Transverse colon (tissue), 4 donors: ENCODE measurements at regions not wholly inside any gene's neighbourhood (a gene's known extent, or its start where the extent isn't known, plus 50 kb on each side); places are given as distances from the start of the nearest gene placed in this dataset.
"Not testable (repeated sequence)": the region's sequence is repeated elsewhere in the genome, so short reads cannot be mapped to it uniquely, and the experiment has no call there.

Experiments
- DNase-seq: peaks from one replicate; pipeline ENCODE4 v3.0.0-alpha.2; 2019
- H3K27ac ChIP-seq, 4 donors: fragments of 200-600 bp; sonication (generic); 2 replicates each; pipeline ENCODE4 v1.5.1; 2016 to 2018; ENCODE audit warnings: inconsistent platforms in 4 of 4
- H3K27me3 ChIP-seq: fragments of 200-600 bp; sonication (generic); 2 replicates; pipeline ENCODE4 v1.5.1; 2017; ENCODE audit warnings: inconsistent platforms
- H3K36me3 ChIP-seq, 4 donors: fragments of 200-600 bp; sonication (generic); 2 replicates each; pipeline ENCODE4 v1.5.1; 2017 to 2019; ENCODE audit warnings: inconsistent platforms in 4 of 4
- H3K4me1 ChIP-seq, 4 donors: fragments of 200-600 bp; sonication (generic); 2 replicates each; pipeline ENCODE4 v1.5.1; 2017 to 2020; ENCODE audit warnings: inconsistent platforms in 4 of 4
- H3K4me3 ChIP-seq, 4 donors: fragments of 200-600 bp; sonication (generic); 1 replicate in 1 of 4; 2 replicates in 3 of 4; pipeline versions ENCODE4 v1.5.1 to v1.6.1; 2017 to 2019; ENCODE audit warnings: inconsistent platforms in 4 of 4
- H3K9me3 ChIP-seq, 2 donors: fragments of 200-600 bp; sonication (generic); 2 replicates each; pipeline ENCODE4 v1.5.1; 2017 to 2019; ENCODE audit warnings: inconsistent platforms in 2 of 2
- EP300 ChIP-seq: sonication (generic); formaldehyde crosslinking; IDR thresholded peaks from one replicate; pipeline ENCODE4 v1.6.1; 2017; ENCODE audit warnings: antibody characterized with exemption, low read depth
- POLR2A ChIP-seq: fragments of 450-650 bp; IDR thresholded peaks from one replicate; pipeline ENCODE4 v1.6.1; 2016; ENCODE audit warnings: antibody characterized with exemption, mild to moderate bottlenecking, moderate library complexity
- POLR2AphosphoS5 ChIP-seq, 3 donors: sonication (generic); formaldehyde crosslinking; IDR thresholded peaks; one replicate each; pipeline ENCODE4 v1.6.1; 2016; ENCODE audit warnings: antibody characterized with exemption in 3 of 3
- WGBS, 2 donors: methylation state at CpG; one replicate each; pipeline ENCODE4 v1.1.5; 2018; ENCODE audit warnings: low coverage in 1 of 2; 5-methylcytosine and 5-hydroxymethylcytosine counted together
- in situ Hi-C, 4 donors: fragments of 200-750 bp; cut with MboI; loops; one replicate each; pipeline versions ENCODE4 v1.15.0 to v1.15.1; 2017; ENCODE audit warnings: low sequenced_read_pairs in 3 of 4, low pct_ligation_motif_present in 1 of 4, low pct_unique_long_range_greater_than_20kb in 1 of 4
- intact Hi-C: fragments of 100-400 bp; cut with DNase I; formaldehyde crosslinking; loops from one replicate; pipeline ENCODE4 v1.15.1; 2023; ENCODE audit warnings: low total_unique reads
- TF ChIP-seq, protein P1 (sequence below), 5 experiments: fragments of 200-600 bp in 3 of 5; fragments of 450-650 bp in 2 of 5; sonication (generic) in 3 of 5; IDR thresholded peaks; 1 replicate in 2 of 5; 2 replicates in 3 of 5; pipeline ENCODE4 v1.5.1; 2016 to 2017; ENCODE audit warnings: antibody characterized with exemption in 5 of 5, inconsistent platforms in 3 of 5, mild to moderate bottlenecking in 2 of 5, moderate library complexity in 1 of 5

DNA sequence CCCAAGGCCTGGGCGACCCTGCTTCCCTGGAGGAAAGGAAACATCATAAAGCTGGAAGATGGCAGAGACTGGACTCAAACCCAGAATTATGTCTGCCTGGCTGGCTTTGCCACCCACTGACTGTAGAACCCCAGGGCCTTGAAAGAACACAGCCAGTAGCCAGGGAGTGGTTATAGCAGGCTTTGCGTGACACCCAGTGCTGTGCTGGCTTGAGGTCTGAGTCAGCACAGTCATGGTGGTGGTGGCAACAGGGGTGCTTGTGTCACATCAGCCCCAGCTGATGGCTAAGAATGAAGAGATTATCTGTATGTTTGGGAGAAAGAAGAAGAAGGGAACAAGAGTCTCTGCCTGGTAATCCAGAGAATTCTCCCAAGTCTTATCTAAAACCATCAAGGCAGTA lies 178.8 kb upstream of the SPIN4 start:
- H3K36me3 ChIP-seq = no peaks in the 10 kb centered on the region
- no peak overlapping the region for H3K4me3 ChIP-seq
- H3K27ac ChIP-seq = no peak overlapping the region
- TF ChIP-seq POLR2AphosphoS5 (IDR thresholded peaks at IDR 0.05) (no peak), POLR2A (no peak), EP300 (no peak)
- TF ChIP-seq, protein P1, sequence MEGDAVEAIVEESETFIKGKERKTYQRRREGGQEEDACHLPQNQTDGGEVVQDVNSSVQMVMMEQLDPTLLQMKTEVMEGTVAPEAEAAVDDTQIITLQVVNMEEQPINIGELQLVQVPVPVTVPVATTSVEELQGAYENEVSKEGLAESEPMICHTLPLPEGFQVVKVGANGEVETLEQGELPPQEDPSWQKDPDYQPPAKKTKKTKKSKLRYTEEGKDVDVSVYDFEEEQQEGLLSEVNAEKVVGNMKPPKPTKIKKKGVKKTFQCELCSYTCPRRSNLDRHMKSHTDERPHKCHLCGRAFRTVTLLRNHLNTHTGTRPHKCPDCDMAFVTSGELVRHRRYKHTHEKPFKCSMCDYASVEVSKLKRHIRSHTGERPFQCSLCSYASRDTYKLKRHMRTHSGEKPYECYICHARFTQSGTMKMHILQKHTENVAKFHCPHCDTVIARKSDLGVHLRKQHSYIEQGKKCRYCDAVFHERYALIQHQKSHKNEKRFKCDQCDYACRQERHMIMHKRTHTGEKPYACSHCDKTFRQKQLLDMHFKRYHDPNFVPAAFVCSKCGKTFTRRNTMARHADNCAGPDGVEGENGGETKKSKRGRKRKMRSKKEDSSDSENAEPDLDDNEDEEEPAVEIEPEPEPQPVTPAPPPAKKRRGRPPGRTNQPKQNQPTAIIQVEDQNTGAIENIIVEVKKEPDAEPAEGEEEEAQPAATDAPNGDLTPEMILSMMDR (IDR thresholded peaks at IDR 0.05) = no peak
- intact Hi-C loops (no loop called here), in situ Hi-C loops (loop anchor here in 1 of 4 donors (25.0 kb wide), 1 partner anchor 93 kb away; no protein-coding TSS in a partner anchor)
- H3K27me3 ChIP-seq = no peaks in the 10 kb centered on the region
- H3K4me1 ChIP-seq = no peaks in the 10 kb centered on the region
- no peak for DNase-seq
- WGBS, 2 donors = 82% methylated on average over 2 of the region's 2 CpGs; no CpG with 5 or more reads in 1 of the 2 donors
- H3K9me3 ChIP-seq = no peaks in the 10 kb centered on the region

DNA sequence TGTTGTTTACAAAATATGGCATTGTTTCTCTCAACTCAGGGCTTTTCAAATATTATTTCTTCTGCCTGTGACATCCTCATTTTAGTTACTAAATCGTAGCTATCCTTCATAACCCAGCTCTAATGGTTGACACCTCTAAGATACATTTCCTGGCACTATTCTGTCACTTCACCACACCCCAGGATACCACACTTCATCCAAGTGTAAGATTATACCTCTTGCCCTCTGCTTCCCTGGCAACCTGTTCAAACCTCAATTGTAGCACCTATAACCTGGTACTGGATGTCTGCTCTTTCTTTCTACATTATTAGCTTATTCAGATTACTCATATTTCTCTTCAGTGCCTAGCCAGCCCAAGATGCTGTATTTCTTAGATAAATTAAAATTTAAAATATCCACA lies 175.7 kb upstream of the SPIN4 start:
- intact Hi-C loops = no loop called here
- H3K9me3 ChIP-seq = no peaks in the 10 kb centered on the region
- H3K4me3 ChIP-seq = no peak overlapping the region
- no peaks in the 10 kb centered on the region for H3K4me1 ChIP-seq
- no peak for TF ChIP-seq EP300
- TF ChIP-seq POLR2A = no peak
- TF ChIP-seq, protein P1 (IDR thresholded peaks at IDR 0.05) = no peak
- no peak for TF ChIP-seq POLR2AphosphoS5 (IDR thresholded peaks at IDR 0.05)
- no peak overlapping the region for H3K27ac ChIP-seq
- no peaks in the 10 kb centered on the region for H3K27me3 ChIP-seq
- DNase-seq = no peak
- WGBS, 2 donors = 67 to 100% methylated on average over 1 of the region's 1 CpG
- in situ Hi-C loops = loop anchor here in 1 of 4 donors (25.0 kb wide), 1 partner anchor 90 kb away; no protein-coding TSS in a partner anchor
- no peaks in the 10 kb centered on the region for H3K36me3 ChIP-seq

DNA sequence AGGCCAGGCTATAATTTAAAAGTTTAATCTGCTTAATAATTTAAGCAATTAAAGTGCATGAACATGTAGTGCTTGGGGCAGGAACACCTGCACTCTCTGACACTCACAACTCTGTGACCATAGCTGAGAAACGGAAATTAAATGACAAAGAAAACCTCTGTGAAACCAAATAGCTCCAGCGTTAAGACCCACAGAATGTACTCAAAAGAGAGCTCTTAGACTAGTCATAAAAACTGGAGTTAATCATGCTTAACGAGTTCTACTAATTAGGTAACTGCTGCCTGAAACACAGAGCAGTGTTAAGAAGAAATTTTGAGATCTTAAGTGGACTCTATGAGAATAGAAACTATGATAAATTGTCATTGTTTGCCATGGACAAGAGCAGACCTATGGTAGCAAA lies 174.4 kb upstream of the SPIN4 start:
- H3K27me3 ChIP-seq = no peaks in the 10 kb centered on the region
- TF ChIP-seq POLR2AphosphoS5 (IDR thresholded peaks at IDR 0.05) = no peak
- no peak for TF ChIP-seq EP300
- TF ChIP-seq POLR2A = no peak
- no peak for DNase-seq
- WGBS, 2 donors = 63 to 66% methylated on average over 3 of the region's 3 CpGs
- no peak overlapping the region for H3K27ac ChIP-seq
- no peaks in the 10 kb centered on the region for H3K36me3 ChIP-seq
- H3K9me3 ChIP-seq = no peaks in the 10 kb centered on the region
- intact Hi-C loops (no loop called here), in situ Hi-C loops (loop anchor here in 1 of 4 donors (25.0 kb wide), 1 partner anchor 88 kb away; no protein-coding TSS in a partner anchor)
- no peaks in the 10 kb centered on the region for H3K4me1 ChIP-seq
- no peak overlapping the region for H3K4me3 ChIP-seq

DNA sequence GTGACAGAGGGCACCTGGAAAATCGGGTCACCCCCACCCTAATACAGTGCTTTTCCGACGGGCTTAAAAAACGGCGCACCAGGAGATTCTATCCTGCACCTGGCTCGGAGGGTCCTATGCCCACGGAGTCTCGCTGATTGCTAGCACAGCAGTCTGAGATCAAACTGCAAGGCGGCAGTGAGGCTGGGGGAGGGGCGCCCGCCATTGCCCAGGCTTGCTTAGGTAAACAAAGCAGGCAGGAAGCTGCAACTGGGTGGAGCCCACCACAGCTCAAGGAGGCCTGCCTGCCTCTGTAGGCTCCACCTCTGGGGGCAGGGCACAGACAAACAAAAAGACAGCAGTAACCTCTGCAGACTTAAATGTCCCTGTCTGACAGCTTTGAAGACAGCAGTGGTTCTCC lies 168.2 kb upstream of the SPIN4 start:
- in situ Hi-C loops = not testable (repeated sequence)

DNA sequence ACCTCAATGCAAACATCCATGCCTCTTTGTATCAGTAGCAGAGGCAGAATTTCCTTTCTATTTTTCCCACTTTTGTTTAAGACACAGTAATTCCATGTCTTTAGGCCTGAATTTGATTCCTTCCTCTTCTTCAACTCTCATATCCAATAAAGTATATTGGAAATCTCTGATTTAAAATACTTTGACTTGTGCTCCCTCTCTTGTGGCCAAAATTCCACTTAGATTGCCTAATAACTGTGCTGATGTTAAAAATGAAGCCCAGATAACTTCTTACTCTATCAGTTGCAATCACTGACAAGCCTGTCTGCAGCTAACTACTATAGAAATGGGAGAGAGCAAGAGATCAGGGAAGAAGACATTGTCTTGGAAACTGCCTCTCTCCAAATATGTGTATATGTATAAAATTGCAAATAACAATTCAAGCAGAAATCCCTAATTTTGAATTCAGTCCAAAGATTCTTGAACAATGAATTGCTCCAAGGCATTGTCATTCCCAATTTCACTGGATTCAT lies 163.5 kb upstream of the SPIN4 start:
- intact Hi-C loops = no loop called here
- in situ Hi-C loops = no loop called here
- Histone ChIP-seq H3K4me3 (no peak overlapping the region), H3K4me1 (peaks cover 0 to 4% (median 0%) of the 10 kb centered on the region in 4 donors), H3K27ac (no peak overlapping the region), H3K9me3 (no peaks in the 10 kb centered on the region), H3K27me3 (no peaks in the 10 kb centered on the region), H3K36me3 (no peaks in the 10 kb centered on the region)
- no peak for TF ChIP-seq POLR2AphosphoS5 (IDR thresholded peaks at IDR 0.05)
- TF ChIP-seq POLR2A = no peak
- TF ChIP-seq, protein P1 (IDR thresholded peaks at IDR 0.05) = no peak
- TF ChIP-seq EP300 = no peak
- no peak for DNase-seq

More for the DNA sequence above, 168.2 kb upstream of the SPIN4 start:
- DNase-seq, H3K27ac ChIP-seq, H3K4me3 ChIP-seq, H3K36me3 ChIP-seq, H3K4me1 ChIP-seq, intact Hi-C loops, H3K27me3 ChIP-seq, H3K9me3 ChIP-seq: not testable (repeated sequence)
- WGBS, 2 donors = 91% methylated on average over 11 of the region's 11 CpGs; no CpG with 5 or more reads in 1 of the 2 donors
